ENCODE measurements at regions not wholly inside any gene's neighbourhood (a gene's known extent, or its start where the extent isn't known, plus 50 kb on each side); places are given as distances from the start of the nearest gene placed in this dataset.

DNA sequence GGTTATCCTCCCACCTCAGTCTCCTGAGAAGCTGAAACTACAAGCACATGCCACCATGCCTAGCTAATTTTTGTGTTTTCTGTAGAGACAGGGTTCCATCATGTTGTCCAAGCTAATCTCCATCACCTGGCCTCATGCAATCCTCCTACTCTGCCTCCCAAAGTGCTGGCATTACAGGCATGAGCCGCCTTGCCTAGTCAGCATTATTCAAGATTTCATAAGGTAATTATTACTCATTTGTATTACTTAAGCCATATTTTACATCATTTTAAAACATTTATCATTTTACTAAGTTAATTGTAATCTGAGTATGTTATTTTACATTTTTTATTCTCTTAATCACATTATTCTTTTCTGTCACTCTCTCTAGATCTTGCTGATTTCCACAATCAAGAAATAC is 1575.6 kb downstream of the NCAM2 start:
- no peak for TF ChIP-seq CTCF (IDR thresholded peaks at IDR 0.05)
- intact Hi-C loops (cut with DNase I), result no loop called here
- Histone ChIP-seq H3K4me1 (no peaks in the 10 kb centered on the region), H3K27me3 (no peaks in the 10 kb centered on the region), H3K36me3 (no peaks in the 10 kb centered on the region), H3K9me3 (no peaks in the 10 kb centered on the region), H3K27ac (no peak overlapping the region), H3K9ac (ENCODE audit: low read depth in 2 of 2, low read length in 2 of 2) (no peak overlapping the region), H3K4me3 (no peak overlapping the region)
- no peak for DNase-seq

DNA sequence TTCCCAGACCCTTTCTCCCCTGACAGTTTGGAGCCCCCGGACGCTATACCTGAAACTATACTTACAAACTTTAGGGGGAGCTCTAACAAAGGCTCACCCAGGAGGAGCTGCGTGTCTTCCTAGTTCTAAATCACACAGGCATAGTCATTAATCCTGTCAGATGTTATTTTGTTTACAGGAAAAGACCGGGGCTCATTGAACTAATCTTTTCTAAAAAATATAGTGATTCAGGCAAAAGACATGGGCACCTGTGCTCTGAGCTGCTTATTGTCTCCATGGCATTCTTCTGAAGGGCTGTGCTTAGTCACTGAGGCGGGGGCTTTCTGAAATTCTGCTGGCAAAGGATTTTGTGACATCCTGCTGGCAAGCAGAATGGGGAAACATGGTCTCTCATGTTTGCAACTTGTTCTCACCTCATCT is 1577.0 kb downstream of the NCAM2 start:
- no peaks in the 10 kb centered on the region for H3K4me1 ChIP-seq
- TF ChIP-seq CTCF (IDR thresholded peaks at IDR 0.05), result no peak
- H3K9me3 ChIP-seq, result no peaks in the 10 kb centered on the region
- H3K9ac ChIP-seq (ENCODE audit: low read depth in 2 of 2, low read length in 2 of 2), result no peak overlapping the region
- no peak overlapping the region for H3K4me3 ChIP-seq
- H3K36me3 ChIP-seq, result no peaks in the 10 kb centered on the region
- H3K27ac ChIP-seq, result no peak overlapping the region
- no peaks in the 10 kb centered on the region for H3K27me3 ChIP-seq
- DNase-seq, result no peak
- intact Hi-C loops (cut with DNase I), result no loop called here

DNA sequence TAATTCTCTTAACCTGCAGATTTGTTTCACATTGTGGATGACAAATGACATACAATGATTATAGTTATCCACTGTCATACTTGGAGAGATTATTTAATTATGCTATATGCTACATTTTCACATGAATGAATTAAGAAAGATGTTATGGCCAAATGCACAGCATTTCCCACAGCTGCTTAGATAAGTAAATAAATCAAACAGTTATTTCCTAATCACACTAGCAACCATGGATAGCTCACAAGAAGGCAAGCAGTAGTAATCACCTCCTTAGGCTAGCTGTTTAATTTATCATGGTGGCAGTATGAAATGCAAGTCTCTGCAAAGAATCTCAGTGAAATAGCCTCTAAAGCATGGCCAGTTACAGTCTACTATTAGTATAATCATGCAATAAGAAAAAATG is 1581.5 kb downstream of the NCAM2 start:
- Histone ChIP-seq H3K27me3 (no peaks in the 10 kb centered on the region), H3K4me3 (no peak overlapping the region), H3K4me1 (no peaks in the 10 kb centered on the region), H3K9me3 (no peaks in the 10 kb centered on the region), H3K9ac (ENCODE audit: low read depth in 2 of 2, low read length in 2 of 2) (no peak overlapping the region), H3K36me3 (no peaks in the 10 kb centered on the region), H3K27ac (no peak overlapping the region)
- intact Hi-C loops (cut with DNase I), result no loop called here
- TF ChIP-seq CTCF (IDR thresholded peaks at IDR 0.05), result no peak
- DNase-seq, result no peak

GRCh38 chr21:22582026-22582425 is 1583.8 kb downstream of the NCAM2 start:
- intact Hi-C loops (cut with DNase I), result no loop called here
- Histone ChIP-seq H3K36me3 (no peaks in the 10 kb centered on the region), H3K9ac (ENCODE audit: low read depth in 2 of 2, low read length in 2 of 2) (no peak overlapping the region), H3K9me3 (no peaks in the 10 kb centered on the region), H3K27ac (no peak overlapping the region), H3K4me1 (no peaks in the 10 kb centered on the region), H3K4me3 (no peak overlapping the region), H3K27me3 (no peaks in the 10 kb centered on the region)
- TF ChIP-seq CTCF (IDR thresholded peaks at IDR 0.05), result no peak
- no peak for DNase-seq

GRCh38 chr21:22584308-22584707 is 1586.1 kb downstream of the NCAM2 start:
- no peaks in the 10 kb centered on the region for H3K36me3 ChIP-seq

More at GRCh38 chr21:22584308-22584707, 1586.1 kb downstream of the NCAM2 start:
- DNase-seq, result no peak
- H3K9me3 ChIP-seq, result no peaks in the 10 kb centered on the region
- H3K27ac ChIP-seq, result no peak overlapping the region
- H3K27me3 ChIP-seq, result no peaks in the 10 kb centered on the region
- no peak overlapping the region for H3K9ac ChIP-seq (ENCODE audit: low read depth in 2 of 2, low read length in 2 of 2)
- intact Hi-C loops (cut with DNase I), result no loop called here
- H3K4me1 ChIP-seq, result no peaks in the 10 kb centered on the region
- no peak for TF ChIP-seq CTCF (IDR thresholded peaks at IDR 0.05)
- H3K4me3 ChIP-seq, result no peak overlapping the region
